ENCODE measurements at regions not wholly inside any gene's neighbourhood (a gene's known extent, or its start where the extent isn't known, plus 50 kb on each side); places are given as distances from the start of the nearest gene placed in this dataset.

GRCh38 chr18:67232406-67232805 lies 284.1 kb downstream of the DSEL start:
- Histone ChIP-seq H4K20me1 (ENCODE audit: insufficient read depth, low read length) (no peaks in the 10 kb centered on the region), H3K4me1 (ENCODE audit: insufficient read depth, low read length, severe bottlenecking) (no peaks in the 10 kb centered on the region), H3K4me2 (ENCODE audit: low read length) (no peak overlapping the region), H3K9ac (ENCODE audit: low read length) (no peak overlapping the region), H3K27me3 (ENCODE audit: insufficient read depth, low read length) (no peaks in the 10 kb centered on the region), H3K9me2 (ENCODE audit: low read depth, low read length) (no peaks in the 10 kb centered on the region), H3K9me3 (ENCODE audit: low read length) (no peaks in the 10 kb centered on the region), H3K79me2 (ENCODE audit: insufficient read depth, low read length) (no peaks in the 10 kb centered on the region), H3F3A (ENCODE audit: insufficient read depth, low read length) (no peaks in the 10 kb centered on the region), H3K27ac (ENCODE audit: low read depth, low read length, poor library complexity, severe bottlenecking) (no peak overlapping the region), H2AFZ (ENCODE audit: low read length) (no peak overlapping the region), H3K36me3 (ENCODE audit: insufficient read depth, low read length) (no peaks in the 10 kb centered on the region), H3K4me3 (ENCODE audit: low read depth, low read length, poor library complexity, severe bottlenecking) (no peak overlapping the region)
- no peak for TF ChIP-seq CTCF (IDR thresholded peaks at IDR 0.05; ENCODE audit: low read length)
- no peak for TF ChIP-seq EZH2 (IDR thresholded peaks at IDR 0.05; ENCODE audit: borderline replicate concordance, low read length)

- H4K20me1 ChIP-seq (ENCODE audit: insufficient read depth, low read length), result no peaks in the 10 kb centered on the region
- H3K79me2 ChIP-seq (ENCODE audit: insufficient read depth, low read length), result no peaks in the 10 kb centered on the region
- H3K27ac ChIP-seq (ENCODE audit: low read depth, low read length, poor library complexity, severe bottlenecking), result no peak overlapping the region
- TF ChIP-seq CTCF (IDR thresholded peaks at IDR 0.05; ENCODE audit: low read length) (no peak), EZH2 (IDR thresholded peaks at IDR 0.05; ENCODE audit: borderline replicate concordance, low read length) (no peak)
- no peaks in the 10 kb centered on the region for H3K4me1 ChIP-seq (ENCODE audit: insufficient read depth, low read length, severe bottlenecking)
- no peaks in the 10 kb centered on the region for H3K9me3 ChIP-seq (ENCODE audit: low read length)
- no peaks in the 10 kb centered on the region for H3K27me3 ChIP-seq (ENCODE audit: insufficient read depth, low read length)
- no peaks in the 10 kb centered on the region for H3K36me3 ChIP-seq (ENCODE audit: insufficient read depth, low read length)
- H3K9me2 ChIP-seq (ENCODE audit: low read depth, low read length), result no peaks in the 10 kb centered on the region
- H2AFZ ChIP-seq (ENCODE audit: low read length), result no peak overlapping the region
- no peak overlapping the region for H3K4me3 ChIP-seq (ENCODE audit: low read depth, low read length, poor library complexity, severe bottlenecking)
- H3K9ac ChIP-seq (ENCODE audit: low read length), result no peak overlapping the region
- no peaks in the 10 kb centered on the region for H3F3A ChIP-seq (ENCODE audit: insufficient read depth, low read length)
- no peak overlapping the region for H3K4me2 ChIP-seq (ENCODE audit: low read length)
Measured at GRCh38 chr18:67222887-67223286, 293.6 kb downstream of the DSEL start.

- Histone ChIP-seq H3K9me3 (ENCODE audit: low read length) (no peaks in the 10 kb centered on the region), H4K20me1 (ENCODE audit: insufficient read depth, low read length) (no peaks in the 10 kb centered on the region), H3K4me2 (ENCODE audit: low read length) (no peak overlapping the region), H3K4me3 (ENCODE audit: low read depth, low read length, poor library complexity, severe bottlenecking) (no peak overlapping the region), H3K79me2 (ENCODE audit: insufficient read depth, low read length) (no peaks in the 10 kb centered on the region), H2AFZ (ENCODE audit: low read length) (no peak overlapping the region), H3K36me3 (ENCODE audit: insufficient read depth, low read length) (no peaks in the 10 kb centered on the region), H3K27me3 (ENCODE audit: insufficient read depth, low read length) (no peaks in the 10 kb centered on the region), H3K27ac (ENCODE audit: low read depth, low read length, poor library complexity, severe bottlenecking) (no peak overlapping the region), H3F3A (ENCODE audit: insufficient read depth, low read length) (no peaks in the 10 kb centered on the region), H3K9ac (ENCODE audit: low read length) (no peak overlapping the region), H3K4me1 (ENCODE audit: insufficient read depth, low read length, severe bottlenecking) (no peaks in the 10 kb centered on the region), H3K9me2 (ENCODE audit: low read depth, low read length) (no peaks in the 10 kb centered on the region)
- no peak for TF ChIP-seq EZH2 (IDR thresholded peaks at IDR 0.05; ENCODE audit: borderline replicate concordance, low read length)
- TF ChIP-seq CTCF (IDR thresholded peaks at IDR 0.05; ENCODE audit: low read length), result no peak
Measured at GRCh38 chr18:67219821-67220220, 296.7 kb downstream of the DSEL start.
